Left lung (tissue), 4 donors: ENCODE measurements at regions not wholly inside any gene's neighbourhood (a gene's known extent, or its start where the extent isn't known, plus 50 kb on each side); places are given as distances from the start of the nearest gene placed in this dataset.

Source experiments
- ATAC-seq: fragments of 200-7000 bp; cut with Tn5 transposase; one replicate; pipeline ENCODE4 v1.9.1; 2020; ENCODE audit warnings: moderate library complexity
- DNase-seq, 4 donors: peaks; one replicate each; pipeline ENCODE4 v3.0.0-alpha.2; 2013 to 2020
- H3K27ac ChIP-seq, 2 donors: fragments of 200-600 bp; sonication (generic) in 1 of 2; one replicate each; pipeline versions ENCODE4 v1.5.0 to v1.8.0; 2020 to 2021
- H3K27me3 ChIP-seq, 2 donors: fragments of 200-600 bp; sonication (generic) in 1 of 2; one replicate each; pipeline versions ENCODE4 v1.5.0 to v1.8.0; 2020 to 2021
- H3K36me3 ChIP-seq, 2 donors: fragments of 200-600 bp; sonication (generic) in 1 of 2; one replicate each; pipeline versions ENCODE4 v1.5.0 to v1.8.0; 2020 to 2021
- H3K4me1 ChIP-seq, 2 donors: fragments of 200-600 bp; one replicate each; pipeline ENCODE4 v1.8.0; 2021
- H3K4me3 ChIP-seq, 2 donors: fragments of 200-600 bp; sonication (generic) in 1 of 2; one replicate each; pipeline versions ENCODE4 v1.5.0 to v1.8.0; 2020 to 2021; ENCODE audit warnings: mild to moderate bottlenecking in 1 of 2
- H3K9me3 ChIP-seq, 2 donors: fragments of 200-600 bp; sonication (generic) in 1 of 2; one replicate each; pipeline versions ENCODE4 v1.5.0 to v1.8.0; 2020 to 2021
- CTCF ChIP-seq, 2 donors: fragments of 200-600 bp; sonication (generic) in 1 of 2; IDR thresholded peaks; one replicate each; pipeline versions ENCODE4 v1.5.0 to v1.8.0; 2021; ENCODE audit warnings: antibody characterized with exemption in 2 of 2
- intact Hi-C, 2 donors: fragments of 100-400 bp; cut with DNase I; formaldehyde crosslinking; loops; one replicate each; pipeline versions ENCODE4 v1.11.2 to v1.14.2; 2022
- donor health status: DM: no; HTN: yes; CAD: no.
- donor health status: DM: no; HTN: no; CAD: no.

- DNase-seq (no peak), ATAC-seq (no peak)
- intact Hi-C loops, result no loop called here
- TF ChIP-seq CTCF (IDR thresholded peaks at IDR 0.05), result no peak
- no peak overlapping the region for H3K27ac ChIP-seq
- no peaks in the 10 kb centered on the region for H3K36me3 ChIP-seq
- no peaks in the 10 kb centered on the region for H3K27me3 ChIP-seq
- no peaks in the 10 kb centered on the region for H3K4me1 ChIP-seq
- no peak overlapping the region for H3K4me3 ChIP-seq
- peaks cover 0 to 3% of the 10 kb centered on the region in 2 donors for H3K9me3 ChIP-seq
Observed at GRCh38 chr3:162119651-162120050, 623.0 kb downstream of the OTOL1 start.

GRCh38 chr3:162122405-162122804 lies 625.8 kb downstream of the OTOL1 start:
- Histone ChIP-seq H3K27me3 (no peaks in the 10 kb centered on the region), H3K4me1 (no peaks in the 10 kb centered on the region), H3K9me3 (peaks cover 0 to 3% of the 10 kb centered on the region in 2 donors), H3K4me3 (no peak overlapping the region), H3K27ac (no peak overlapping the region), H3K36me3 (no peaks in the 10 kb centered on the region)
- no peak for TF ChIP-seq CTCF (IDR thresholded peaks at IDR 0.05)
- intact Hi-C loops, result no loop called here
- DNase-seq (peak in 1 of 4 donors; percentile 10), ATAC-seq (no peak)

GRCh38 chr3:162125790-162126189 lies 629.2 kb downstream of the OTOL1 start:
- Histone ChIP-seq H3K9me3 (peaks cover 0 to 3% of the 10 kb centered on the region in 2 donors), H3K4me3 (no peak overlapping the region), H3K27me3 (no peaks in the 10 kb centered on the region), H3K4me1 (no peaks in the 10 kb centered on the region), H3K27ac (no peak overlapping the region), H3K36me3 (no peaks in the 10 kb centered on the region)
- ATAC-seq (no peak), DNase-seq (no peak)
- intact Hi-C loops, result no loop called here
- no peak for TF ChIP-seq CTCF (IDR thresholded peaks at IDR 0.05)

GRCh38 chr3:162130582-162130981 lies 634.0 kb downstream of the OTOL1 start:
- intact Hi-C loops, result no loop called here

GRCh38 chr3:162132981-162133380 lies 636.4 kb downstream of the OTOL1 start:
- H3K9me3 ChIP-seq, result no peaks in the 10 kb centered on the region
- no peaks in the 10 kb centered on the region for H3K27me3 ChIP-seq
- DNase-seq (no peak), ATAC-seq (no peak)
- no peak for TF ChIP-seq CTCF (IDR thresholded peaks at IDR 0.05)
- no peaks in the 10 kb centered on the region for H3K36me3 ChIP-seq
- no peaks in the 10 kb centered on the region for H3K4me1 ChIP-seq
- no peak overlapping the region for H3K27ac ChIP-seq
- intact Hi-C loops, result no loop called here
- no peak overlapping the region for H3K4me3 ChIP-seq

More at GRCh38 chr3:162130582-162130981, 634.0 kb downstream of the OTOL1 start:
- Histone ChIP-seq H3K4me1 (no peaks in the 10 kb centered on the region), H3K9me3 (no peaks in the 10 kb centered on the region), H3K36me3 (no peaks in the 10 kb centered on the region), H3K4me3 (no peak overlapping the region), H3K27me3 (no peaks in the 10 kb centered on the region), H3K27ac (no peak overlapping the region)
- ATAC-seq (no peak), DNase-seq (no peak)
- TF ChIP-seq CTCF (IDR thresholded peaks at IDR 0.05), result no peak
